GM18499 (cell line): ENCODE measurements at regions not wholly inside any gene's neighbourhood (a gene's known extent, or its start where the extent isn't known, plus 50 kb on each side); places are given as distances from the start of the nearest gene placed in this dataset.
"Not testable (repeated sequence)": the region's sequence is repeated elsewhere in the genome, so short reads cannot be mapped to it uniquely, and the experiment has no call there.

Experiments used
- ATAC-seq: cut with Tn5 transposase; IDR thresholded peaks from one replicate; pipeline ENCODE4 v1.9.1; 2021; ENCODE audit warnings: moderate number of reproducible peaks; ENCODE audit not compliant: insufficient read depth, unreplicated experiment

DNA sequence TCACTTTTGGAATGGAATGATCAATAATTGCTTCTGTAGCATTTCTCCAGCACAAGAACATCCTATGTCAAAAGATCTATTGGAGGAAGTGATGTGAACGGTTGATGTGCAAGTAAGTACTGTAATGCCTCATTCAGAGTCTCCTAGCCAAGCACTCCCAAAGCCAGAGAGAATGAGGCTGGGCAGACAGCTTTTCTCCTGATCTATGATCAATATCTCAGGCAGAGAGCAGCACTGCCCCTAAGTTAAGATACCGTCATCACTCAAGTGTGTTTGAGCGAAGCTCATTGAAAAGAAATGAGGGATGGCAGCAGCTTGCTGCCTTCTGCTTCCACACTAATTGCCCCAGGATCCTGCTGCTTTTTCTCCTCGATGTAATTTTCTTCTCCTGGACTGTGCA, 324.1 kb upstream of the GRAMD2B start:
- no peak for ATAC-seq

GRCh38 chr5:126100767-126101166, 322.4 kb upstream of the GRAMD2B start:
- ATAC-seq = no peak

GRCh38 chr5:126101901-126102300, 321.3 kb upstream of the GRAMD2B start:
- ATAC-seq = no peak

DNA sequence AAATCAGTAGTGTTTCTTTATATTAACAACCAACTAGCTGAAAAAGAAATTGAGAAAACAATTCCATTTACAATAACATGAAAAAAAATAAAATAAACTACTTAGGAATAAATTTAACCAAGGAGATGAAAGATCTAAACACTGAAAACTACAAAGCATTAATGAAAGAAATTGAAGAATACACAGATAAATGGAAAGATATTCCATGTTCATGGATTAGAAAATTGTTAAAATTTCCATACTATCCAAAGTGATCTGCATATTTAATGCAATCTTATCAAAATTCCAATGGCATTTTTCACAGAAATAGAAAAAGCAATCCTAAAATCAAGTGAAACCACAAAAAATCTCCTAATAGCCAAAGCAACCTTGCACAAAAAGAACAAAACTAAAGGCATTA, 320.2 kb upstream of the GRAMD2B start:
- ATAC-seq = no peak

- ATAC-seq = no peak
Measured at GRCh38 chr5:126103868-126104267, 319.3 kb upstream of the GRAMD2B start.

DNA sequence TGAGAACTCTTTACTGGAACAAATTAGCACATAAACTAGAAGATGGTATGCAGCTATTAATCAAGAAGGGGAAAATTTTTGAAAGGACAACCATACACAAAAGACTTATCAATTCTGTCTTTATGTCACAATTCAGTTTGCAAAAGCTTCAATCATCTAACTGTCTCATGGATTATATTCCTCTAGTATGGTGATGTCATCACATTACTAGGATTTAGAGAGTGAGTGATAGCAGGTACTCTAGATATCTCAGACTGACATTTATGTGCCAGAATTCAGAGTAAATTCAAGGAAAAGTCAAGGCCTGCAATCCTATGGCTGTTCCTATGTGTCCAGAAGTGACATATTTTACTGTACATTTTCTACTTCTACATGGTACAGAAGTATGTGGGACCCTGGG, 318.9 kb upstream of the GRAMD2B start:
- no peak for ATAC-seq

GRCh38 chr5:126104951-126105350, 318.3 kb upstream of the GRAMD2B start:
- no peak for ATAC-seq

DNA sequence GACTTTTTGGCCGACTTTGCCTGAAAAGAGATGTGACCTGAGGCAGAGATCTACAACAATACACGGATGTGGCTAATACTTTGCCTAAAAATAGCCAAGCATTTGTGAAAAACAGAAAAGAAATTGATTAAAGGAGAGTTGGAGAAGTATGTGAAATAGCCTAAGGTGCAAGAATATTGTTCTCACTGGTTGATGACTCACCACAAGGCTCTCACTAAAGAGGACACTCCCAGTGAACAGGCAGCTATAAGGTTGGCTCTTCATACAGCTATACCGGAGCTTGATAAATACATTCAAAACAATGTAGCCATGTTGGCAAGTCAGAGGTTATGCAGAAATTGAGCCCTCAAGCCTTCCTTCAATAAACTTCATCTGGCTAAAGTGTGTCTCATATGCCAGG, 317.2 kb upstream of the GRAMD2B start:
- ATAC-seq = no peak

- ATAC-seq = no peak
Measured at GRCh38 chr5:126107381-126107780, 315.8 kb upstream of the GRAMD2B start.

DNA sequence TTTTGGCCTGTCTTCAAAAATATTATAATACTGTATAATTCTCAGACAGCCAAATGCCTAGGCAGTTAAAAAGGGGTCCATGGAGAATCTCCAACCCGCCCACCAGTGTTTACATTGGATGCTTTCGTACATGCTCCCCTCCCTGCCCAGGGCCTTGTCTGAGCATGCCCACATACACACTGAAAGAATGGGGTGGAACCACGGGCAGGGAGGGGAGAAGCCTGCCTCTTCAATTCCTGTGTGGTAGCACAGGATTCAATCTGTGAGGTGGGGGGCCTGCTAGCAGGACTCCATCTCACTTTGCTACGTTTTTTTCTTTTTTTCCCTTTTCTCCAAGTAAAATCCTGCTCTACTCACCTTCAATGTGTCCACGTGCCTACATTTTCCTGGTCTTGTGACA, 314.7 kb upstream of the GRAMD2B start:
- no peak for ATAC-seq

GRCh38 chr5:126115059-126115629, 308.1 kb upstream of the GRAMD2B start:
- ATAC-seq = no peak

DNA sequence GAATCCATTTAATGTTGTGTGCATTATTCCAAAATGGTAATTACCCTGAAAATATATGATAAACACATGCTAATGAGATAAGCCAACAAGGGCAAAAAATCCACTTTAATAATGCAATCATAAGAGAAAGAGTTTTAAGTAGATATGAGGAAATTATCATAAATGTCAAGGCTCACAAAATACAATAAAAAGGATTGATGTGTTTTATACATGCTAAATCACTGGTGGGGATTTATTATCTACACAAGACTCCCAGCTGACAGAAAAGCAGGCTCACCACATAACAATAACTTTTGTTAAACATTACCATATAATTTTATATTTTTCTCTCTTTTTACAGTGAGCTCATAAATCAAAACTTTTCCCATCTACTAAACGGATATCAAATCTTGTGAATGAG, 306.2 kb upstream of the GRAMD2B start:
- no peak for ATAC-seq

DNA sequence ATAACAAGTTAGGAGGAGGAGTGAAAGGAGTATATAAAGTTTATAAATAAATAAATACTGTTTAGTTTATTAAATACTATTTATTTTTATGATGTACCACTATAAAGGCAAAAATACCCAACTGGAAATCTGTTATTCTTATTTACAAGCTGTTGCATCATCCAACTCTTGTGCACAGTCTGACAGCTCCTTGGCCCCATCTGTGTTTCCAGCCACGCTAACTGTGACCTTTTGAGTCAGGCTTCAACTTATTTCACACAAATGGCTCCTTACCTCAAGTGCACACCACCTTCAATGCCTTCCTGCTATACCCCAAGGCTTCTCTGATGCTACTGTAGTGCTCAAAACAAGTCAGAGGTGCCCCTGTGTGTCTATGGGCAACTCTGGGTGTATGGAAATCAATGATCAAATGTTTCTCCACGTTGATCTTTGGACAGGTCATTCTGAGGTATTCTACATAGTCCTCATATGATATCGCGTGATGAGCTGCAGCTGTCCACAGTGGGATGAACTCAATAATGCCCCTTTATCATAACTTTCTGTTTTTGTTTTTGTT, 303.2 kb upstream of the GRAMD2B start:
- no peak for ATAC-seq

- ATAC-seq = no peak
Measured at GRCh38 chr5:126120939-126121338, 302.3 kb upstream of the GRAMD2B start.

GRCh38 chr5:126122942-126123341, 300.3 kb upstream of the GRAMD2B start:
- ATAC-seq = no peak

DNA sequence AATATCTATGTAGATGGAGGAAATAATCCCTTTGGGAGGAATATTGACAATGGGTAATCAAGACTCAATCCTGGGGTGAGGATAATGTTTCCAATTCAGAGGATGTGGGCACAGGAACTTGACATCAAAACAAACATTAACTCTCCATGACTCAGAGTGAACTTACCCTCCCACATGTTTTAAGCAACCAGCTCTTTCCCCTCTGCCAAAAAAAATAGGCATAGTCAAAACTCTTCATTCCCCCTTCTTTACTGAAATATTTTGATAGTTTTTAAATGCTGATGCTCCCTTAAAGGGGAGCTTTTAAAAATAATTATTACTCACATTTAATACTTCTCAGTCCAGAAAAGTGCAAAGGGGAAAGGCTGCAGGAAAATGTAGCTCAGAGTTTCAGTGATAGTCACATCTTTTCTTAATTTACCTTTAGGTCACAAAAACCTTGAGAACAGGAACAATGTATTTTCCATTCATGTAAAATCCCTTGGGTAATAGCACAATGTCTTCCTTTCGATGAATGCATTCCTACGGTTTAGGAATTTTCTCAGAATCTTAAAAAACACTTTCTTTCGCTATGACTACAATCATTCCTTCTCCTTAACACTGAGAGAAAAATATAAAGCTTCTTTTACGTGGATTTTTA, 298.4 kb upstream of the GRAMD2B start:
- ATAC-seq = no peak

DNA sequence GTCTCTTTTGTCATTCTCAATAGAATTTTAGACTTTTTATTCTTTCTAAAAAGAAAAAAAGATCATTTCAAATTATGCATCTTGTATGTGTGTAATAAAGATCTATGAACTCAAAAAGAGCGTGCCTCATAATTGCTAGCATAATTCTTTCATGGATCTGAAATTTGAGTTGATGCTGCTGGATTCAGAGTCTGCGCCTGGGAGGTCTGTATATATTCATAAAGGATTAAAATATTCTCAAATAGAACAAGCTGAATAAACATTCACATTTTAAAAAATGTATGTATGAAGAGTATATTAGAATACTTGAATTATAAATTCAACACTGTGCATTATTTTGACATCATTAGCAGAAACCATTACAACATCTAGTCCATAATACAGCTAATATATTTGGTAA, 297.8 kb upstream of the GRAMD2B start:
- ATAC-seq = no peak

DNA sequence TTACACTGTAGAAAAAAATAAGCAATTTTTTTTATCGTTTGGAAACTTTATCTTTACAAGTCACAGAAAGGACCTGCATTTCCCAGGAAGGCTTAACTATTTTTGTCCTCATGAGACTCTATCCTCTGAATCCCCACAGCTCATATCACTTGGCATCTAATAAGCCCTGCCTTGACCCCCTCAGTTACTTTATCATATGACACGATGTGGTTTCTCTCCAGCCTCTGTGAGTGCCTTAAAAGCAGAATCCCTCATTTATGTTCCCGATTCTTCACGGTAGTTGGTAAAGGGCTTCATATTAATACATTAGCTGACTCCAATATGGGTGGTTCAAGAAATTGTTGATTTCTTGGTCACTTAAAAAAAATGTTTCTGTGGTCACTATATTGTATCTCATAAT, 296.6 kb upstream of the GRAMD2B start:
- ATAC-seq = no peak

GRCh38 chr5:126127371-126127770, 295.8 kb upstream of the GRAMD2B start:
- ATAC-seq = not testable (repeated sequence)

DNA sequence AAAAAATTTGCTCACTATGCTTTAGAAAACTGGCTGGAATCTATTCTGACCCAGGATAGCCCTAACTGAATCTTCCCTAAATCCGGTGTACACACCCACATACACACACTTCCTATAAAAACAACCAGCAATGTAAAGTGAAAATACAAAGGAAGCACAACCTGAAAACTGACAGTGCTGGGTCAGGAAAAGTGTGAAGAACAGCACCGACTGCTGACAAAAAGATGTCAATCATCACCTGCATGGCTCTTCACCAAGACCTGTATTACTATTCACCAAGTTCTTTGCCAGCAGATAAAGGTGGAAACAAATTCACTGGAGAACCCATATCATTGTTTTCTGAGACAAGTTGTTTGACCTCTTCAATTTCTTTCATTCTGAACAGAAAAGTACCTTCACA, 293.8 kb upstream of the GRAMD2B start:
- ATAC-seq = no peak

DNA sequence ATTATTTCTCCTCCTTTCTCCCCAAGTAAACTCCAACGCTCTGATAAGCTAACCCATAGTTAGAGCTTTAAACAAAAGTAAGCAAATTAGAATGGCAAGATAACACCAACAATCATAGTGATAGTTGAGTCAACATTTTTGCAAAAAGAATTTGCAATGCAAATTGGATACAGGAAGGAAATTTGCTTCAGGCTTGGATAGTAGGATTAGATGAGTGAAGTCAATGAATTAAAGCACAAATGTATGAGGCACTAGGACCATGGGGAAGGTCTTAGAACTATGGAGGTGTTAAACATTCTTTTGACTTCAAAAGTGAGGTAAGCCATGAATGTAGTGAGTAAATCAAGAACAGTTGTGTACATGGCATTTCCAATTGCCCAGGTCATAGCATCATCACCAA, 289.8 kb upstream of the GRAMD2B start:
- ATAC-seq = no peak

- no peak for ATAC-seq
Measured at GRCh38 chr5:126137891-126138280, 285.3 kb upstream of the GRAMD2B start.
